Neutrophil (primary cell): ENCODE measurements at regions not wholly inside any gene's neighbourhood (a gene's known extent, or its start where the extent isn't known, plus 50 kb on each side); places are given as distances from the start of the nearest gene placed in this dataset.

Experiments
- H3K27ac ChIP-seq: fragments of 200-600 bp; sonication (generic); 2 replicates; pipeline ENCODE4 v1.5.1; 2016; ENCODE audit warnings: mild to moderate bottlenecking, moderate library complexity
- H3K27me3 ChIP-seq: fragments of 200-600 bp; sonication (generic); 2 replicates; pipeline ENCODE4 v1.6.0; 2016; ENCODE audit warnings: mild to moderate bottlenecking
- H3K36me3 ChIP-seq: fragments of 200-600 bp; sonication (generic); 2 replicates; pipeline ENCODE4 v1.5.1; 2017
- H3K4me1 ChIP-seq, 2 experiments: fragments of 200-600 bp in 1 of 2; sonication (generic) in 1 of 2; 1 replicate in 1 of 2; 2 replicates in 1 of 2; pipeline versions ENCODE4 v1.5.1 to v1.6.1; 2013 to 2016; ENCODE audit warnings: low read depth in 1 of 2, low read length in 1 of 2, mild to moderate bottlenecking in 1 of 2, moderate library complexity in 1 of 2; ENCODE audit not compliant: control insufficient read depth in 1 of 2, insufficient read depth in 1 of 2
- H3K4me3 ChIP-seq, 2 experiments: fragments of 200-600 bp in 1 of 2; sonication (generic) in 1 of 2; 1 replicate in 1 of 2; 2 replicates in 1 of 2; pipeline ENCODE4 v1.5.1; 2013 to 2016; ENCODE audit warnings: low read depth in 1 of 2, low read length in 1 of 2, mild to moderate bottlenecking in 1 of 2, moderate library complexity in 1 of 2
- H3K9me3 ChIP-seq: fragments of 200-600 bp; sonication (generic); 2 replicates; pipeline ENCODE4 v1.5.1; 2016
- TF ChIP-seq, protein P1 (sequence below): fragments of 200-600 bp; sonication (generic); IDR thresholded peaks from 2 replicates; pipeline ENCODE4 v1.5.1; 2016; ENCODE audit warnings: antibody characterized with exemption

DNA sequence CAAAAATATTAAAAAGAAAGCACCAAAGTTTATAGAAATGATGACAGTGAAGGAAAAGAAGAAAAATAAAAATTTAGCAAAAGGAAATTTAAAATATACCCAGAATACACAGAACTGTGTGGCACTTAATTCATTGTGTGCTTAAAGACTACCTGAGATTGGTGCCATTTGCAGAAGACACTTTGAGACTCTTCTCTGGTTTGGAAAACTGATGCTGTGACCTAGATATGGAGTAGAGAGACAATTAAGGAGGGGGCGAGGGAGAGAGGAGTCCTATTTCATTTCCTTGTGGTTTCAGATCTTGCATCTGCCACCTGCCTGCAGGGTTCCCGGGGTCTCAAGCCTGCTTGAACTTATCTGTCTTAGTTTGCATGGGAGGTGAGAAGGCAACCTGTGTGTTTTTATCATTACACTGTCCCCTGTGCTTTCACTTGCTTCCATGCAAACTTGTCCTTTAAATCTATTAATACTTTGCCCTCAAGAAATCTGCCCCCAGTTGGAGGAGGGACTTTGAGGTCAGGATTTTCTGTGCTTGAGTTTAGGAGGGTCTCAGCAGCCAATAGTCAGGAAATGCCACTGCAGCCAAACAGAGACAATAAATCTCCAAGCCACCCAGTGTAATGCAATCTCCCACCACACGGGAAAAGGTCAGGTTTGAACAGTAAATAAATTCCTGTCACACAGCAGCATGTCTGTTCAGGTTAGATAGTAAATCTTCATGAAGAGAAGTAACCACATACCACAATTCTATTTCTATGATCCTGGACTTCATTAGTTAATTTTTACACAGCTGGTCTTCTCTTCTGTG is 119.4 kb downstream of the CAND1 start:
- Histone ChIP-seq H3K36me3 (no peaks in the 10 kb centered on the region), H3K27ac (no peak overlapping the region), H3K9me3 (no peaks in the 10 kb centered on the region), H3K27me3 (no peaks in the 10 kb centered on the region), H3K4me1 (no peaks in the 10 kb centered on the region), H3K4me3 (no peak overlapping the region)
- TF ChIP-seq, protein P1, sequence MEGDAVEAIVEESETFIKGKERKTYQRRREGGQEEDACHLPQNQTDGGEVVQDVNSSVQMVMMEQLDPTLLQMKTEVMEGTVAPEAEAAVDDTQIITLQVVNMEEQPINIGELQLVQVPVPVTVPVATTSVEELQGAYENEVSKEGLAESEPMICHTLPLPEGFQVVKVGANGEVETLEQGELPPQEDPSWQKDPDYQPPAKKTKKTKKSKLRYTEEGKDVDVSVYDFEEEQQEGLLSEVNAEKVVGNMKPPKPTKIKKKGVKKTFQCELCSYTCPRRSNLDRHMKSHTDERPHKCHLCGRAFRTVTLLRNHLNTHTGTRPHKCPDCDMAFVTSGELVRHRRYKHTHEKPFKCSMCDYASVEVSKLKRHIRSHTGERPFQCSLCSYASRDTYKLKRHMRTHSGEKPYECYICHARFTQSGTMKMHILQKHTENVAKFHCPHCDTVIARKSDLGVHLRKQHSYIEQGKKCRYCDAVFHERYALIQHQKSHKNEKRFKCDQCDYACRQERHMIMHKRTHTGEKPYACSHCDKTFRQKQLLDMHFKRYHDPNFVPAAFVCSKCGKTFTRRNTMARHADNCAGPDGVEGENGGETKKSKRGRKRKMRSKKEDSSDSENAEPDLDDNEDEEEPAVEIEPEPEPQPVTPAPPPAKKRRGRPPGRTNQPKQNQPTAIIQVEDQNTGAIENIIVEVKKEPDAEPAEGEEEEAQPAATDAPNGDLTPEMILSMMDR = no peak

DNA sequence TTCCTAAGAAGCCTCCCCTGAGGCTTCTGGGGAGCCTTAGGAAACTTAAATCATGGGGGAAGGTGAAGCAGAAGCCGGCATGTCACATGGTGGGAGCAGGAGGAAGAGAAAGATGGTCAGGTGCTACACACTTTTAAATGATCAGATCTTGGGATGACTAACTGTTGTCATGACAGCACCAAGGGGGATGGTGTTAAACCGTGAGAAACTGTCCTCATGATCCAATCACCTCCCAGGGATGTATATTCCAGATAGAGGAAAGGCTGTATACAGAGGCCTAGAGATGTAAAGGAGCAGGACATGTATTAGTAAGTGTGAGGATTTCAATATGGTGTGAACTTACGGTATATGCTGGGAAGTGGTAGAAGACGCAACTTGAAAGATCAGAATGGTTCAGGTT is 121.1 kb downstream of the CAND1 start:
- Histone ChIP-seq H3K9me3 (no peaks in the 10 kb centered on the region), H3K4me1 (no peaks in the 10 kb centered on the region), H3K36me3 (no peaks in the 10 kb centered on the region), H3K4me3 (no peak overlapping the region), H3K27ac (no peak overlapping the region), H3K27me3 (no peaks in the 10 kb centered on the region)
- TF ChIP-seq, protein P1 = no peak

DNA sequence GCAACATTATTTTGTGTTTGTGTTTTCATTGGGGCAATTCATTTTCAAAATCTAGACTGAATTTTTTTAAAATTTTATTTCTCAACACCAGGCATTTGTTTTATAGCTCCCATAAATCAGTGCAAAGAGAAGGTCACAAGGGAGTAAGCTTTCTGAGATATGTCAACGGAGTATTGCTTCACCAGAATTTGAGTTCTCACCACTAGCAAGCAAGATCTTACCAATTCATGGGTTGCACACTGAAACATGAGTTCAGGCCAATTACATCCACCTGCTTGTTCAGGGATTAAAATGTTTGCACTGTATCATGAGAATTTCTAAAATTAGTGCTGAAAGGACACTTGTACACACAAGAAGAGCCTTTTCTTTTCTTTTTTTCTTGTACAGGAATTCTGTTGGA is 121.9 kb downstream of the CAND1 start:
- Histone ChIP-seq H3K4me3 (no peak overlapping the region), H3K36me3 (no peaks in the 10 kb centered on the region), H3K4me1 (no peaks in the 10 kb centered on the region), H3K27ac (no peak overlapping the region), H3K9me3 (no peaks in the 10 kb centered on the region), H3K27me3 (no peaks in the 10 kb centered on the region)
- TF ChIP-seq, protein P1 = no peak

DNA sequence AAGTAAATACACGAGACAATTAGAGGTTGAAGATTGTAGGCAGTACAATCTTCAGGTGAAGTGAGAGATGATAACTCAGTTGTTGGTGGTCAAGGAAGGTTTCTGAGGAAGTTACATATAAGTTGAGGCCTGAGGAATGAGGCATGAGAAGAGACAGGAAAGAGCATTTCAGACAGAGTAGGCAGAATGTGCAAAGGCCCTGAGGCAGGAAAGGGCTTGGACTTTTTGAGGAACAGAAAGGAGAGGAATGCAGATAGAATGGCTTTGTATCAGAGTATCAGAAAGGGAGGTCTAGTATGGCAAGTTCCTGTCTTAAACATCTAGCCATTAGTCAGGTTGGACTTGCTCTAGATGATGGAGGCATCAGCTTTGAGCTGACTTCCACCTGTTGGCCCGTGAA is 122.5 kb downstream of the CAND1 start:
- Histone ChIP-seq H3K4me1 (no peaks in the 10 kb centered on the region), H3K4me3 (no peak overlapping the region), H3K36me3 (no peaks in the 10 kb centered on the region), H3K27ac (no peak overlapping the region), H3K9me3 (no peaks in the 10 kb centered on the region), H3K27me3 (no peaks in the 10 kb centered on the region)
- TF ChIP-seq, protein P1 = no peak

DNA sequence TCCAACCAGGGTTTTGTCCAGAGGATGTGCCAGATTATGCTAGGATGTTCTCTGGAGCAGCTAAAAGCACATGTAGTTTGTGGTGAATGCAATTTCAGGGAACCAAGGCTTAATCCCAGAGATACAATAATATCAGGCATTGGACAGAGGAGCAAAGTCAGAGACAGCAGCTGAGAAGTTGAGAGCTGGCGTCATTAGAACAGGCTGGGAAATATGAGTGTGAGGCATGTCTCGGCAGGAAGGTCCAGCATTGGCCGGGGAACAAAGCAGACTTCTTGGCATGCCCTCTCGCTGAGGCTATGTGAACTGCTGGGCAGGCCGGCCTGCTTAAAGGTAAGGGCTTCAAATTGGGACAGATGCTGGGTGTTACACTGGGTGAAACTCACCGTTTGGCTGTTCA is 125.4 kb downstream of the CAND1 start:
- Histone ChIP-seq H3K4me3 (no peak overlapping the region), H3K4me1 (no peaks in the 10 kb centered on the region), H3K27ac (no peak overlapping the region), H3K36me3 (no peaks in the 10 kb centered on the region), H3K9me3 (no peaks in the 10 kb centered on the region), H3K27me3 (no peaks in the 10 kb centered on the region)
- TF ChIP-seq, protein P1 = no peak
